ENCODE measurements at regions not wholly inside any gene's neighbourhood (a gene's known extent, or its start where the extent isn't known, plus 50 kb on each side); places are given as distances from the start of the nearest gene placed in this dataset.

DNA sequence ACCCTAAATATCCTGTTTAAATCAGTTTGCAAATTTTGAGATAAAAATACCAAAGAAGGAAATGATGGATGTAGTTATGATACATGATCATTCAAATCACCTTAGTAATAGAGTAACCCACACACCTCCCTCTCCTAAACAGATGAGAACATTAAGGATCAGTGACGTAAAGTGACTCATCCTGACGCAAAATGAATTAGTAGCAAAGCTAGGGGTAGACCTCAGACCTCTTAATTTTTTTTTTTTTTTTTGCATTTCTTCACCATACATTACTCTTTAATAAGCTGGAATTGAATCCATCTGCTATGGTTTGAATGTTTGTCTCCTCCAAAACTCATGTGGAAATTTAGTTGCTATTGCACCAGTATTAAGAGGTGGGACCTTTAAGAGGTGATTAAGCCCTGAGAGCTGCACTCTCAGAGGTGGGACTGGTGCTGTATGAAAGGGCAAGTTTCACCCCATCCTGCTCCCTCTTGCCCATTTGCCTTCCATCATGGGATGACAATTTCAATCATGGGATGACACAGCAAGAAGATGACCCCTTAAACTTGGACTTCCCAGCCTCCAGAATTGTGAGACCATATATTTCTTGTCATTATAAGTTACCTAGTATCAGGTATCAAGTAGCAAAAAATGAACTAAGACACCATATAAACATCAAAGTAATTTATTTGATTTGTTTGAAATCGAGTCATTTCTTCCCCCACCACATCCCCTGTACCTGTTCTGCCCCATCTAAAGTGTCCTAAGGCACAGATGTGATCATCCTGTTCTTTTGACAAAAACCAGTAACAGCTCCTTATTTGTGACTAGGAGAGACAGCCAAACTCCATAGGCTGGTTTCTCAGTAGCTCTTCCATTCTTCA lies 114.6 kb upstream of the DUSP10 start:
- no peak for TF ChIP-seq MXI1 (conservative IDR thresholded peaks at IDR 0.05; ENCODE audit: poor library complexity, severe bottlenecking)
- TF ChIP-seq, protein P1, sequence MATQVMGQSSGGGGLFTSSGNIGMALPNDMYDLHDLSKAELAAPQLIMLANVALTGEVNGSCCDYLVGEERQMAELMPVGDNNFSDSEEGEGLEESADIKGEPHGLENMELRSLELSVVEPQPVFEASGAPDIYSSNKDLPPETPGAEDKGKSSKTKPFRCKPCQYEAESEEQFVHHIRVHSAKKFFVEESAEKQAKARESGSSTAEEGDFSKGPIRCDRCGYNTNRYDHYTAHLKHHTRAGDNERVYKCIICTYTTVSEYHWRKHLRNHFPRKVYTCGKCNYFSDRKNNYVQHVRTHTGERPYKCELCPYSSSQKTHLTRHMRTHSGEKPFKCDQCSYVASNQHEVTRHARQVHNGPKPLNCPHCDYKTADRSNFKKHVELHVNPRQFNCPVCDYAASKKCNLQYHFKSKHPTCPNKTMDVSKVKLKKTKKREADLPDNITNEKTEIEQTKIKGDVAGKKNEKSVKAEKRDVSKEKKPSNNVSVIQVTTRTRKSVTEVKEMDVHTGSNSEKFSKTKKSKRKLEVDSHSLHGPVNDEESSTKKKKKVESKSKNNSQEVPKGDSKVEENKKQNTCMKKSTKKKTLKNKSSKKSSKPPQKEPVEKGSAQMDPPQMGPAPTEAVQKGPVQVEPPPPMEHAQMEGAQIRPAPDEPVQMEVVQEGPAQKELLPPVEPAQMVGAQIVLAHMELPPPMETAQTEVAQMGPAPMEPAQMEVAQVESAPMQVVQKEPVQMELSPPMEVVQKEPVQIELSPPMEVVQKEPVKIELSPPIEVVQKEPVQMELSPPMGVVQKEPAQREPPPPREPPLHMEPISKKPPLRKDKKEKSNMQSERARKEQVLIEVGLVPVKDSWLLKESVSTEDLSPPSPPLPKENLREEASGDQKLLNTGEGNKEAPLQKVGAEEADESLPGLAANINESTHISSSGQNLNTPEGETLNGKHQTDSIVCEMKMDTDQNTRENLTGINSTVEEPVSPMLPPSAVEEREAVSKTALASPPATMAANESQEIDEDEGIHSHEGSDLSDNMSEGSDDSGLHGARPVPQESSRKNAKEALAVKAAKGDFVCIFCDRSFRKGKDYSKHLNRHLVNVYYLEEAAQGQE (IDR thresholded peaks at IDR 0.05; ENCODE audit: borderline replicate concordance): no peak
- TF ChIP-seq POLR2AphosphoS5 (IDR thresholded peaks at IDR 0.05): no peak
- no peaks in the 10 kb centered on the region for H3K27me3 ChIP-seq (ENCODE audit: insufficient read depth, low read depth, low read length)
- no peaks in the 10 kb centered on the region for H4K20me1 ChIP-seq (ENCODE audit: insufficient read depth)
- no peak overlapping the region for H3K4me3 ChIP-seq (ENCODE audit: low read length)
- H3K36me3 ChIP-seq (ENCODE audit: insufficient read depth, low read length): no peaks in the 10 kb centered on the region
- no peaks in the 10 kb centered on the region for H3K9me3 ChIP-seq (ENCODE audit: low read length)
- H3K9ac ChIP-seq (ENCODE audit: low read length): no peak overlapping the region
- no peak overlapping the region for H2AFZ ChIP-seq (ENCODE audit: low read depth, low read length)
- no peaks in the 10 kb centered on the region for H3F3A ChIP-seq (ENCODE audit: insufficient read depth, low read length, poor library complexity, severe bottlenecking)
- H3K9me2 ChIP-seq (ENCODE audit: insufficient read depth, low read length): no peaks in the 10 kb centered on the region
- H3K79me2 ChIP-seq (replicated peaks; ENCODE audit: insufficient read depth, low read length): no peaks in the 10 kb centered on the region
- no peak overlapping the region for H3K27ac ChIP-seq (ENCODE audit: low read length)
- no peak overlapping the region for H3K4me2 ChIP-seq (ENCODE audit: low read length)

DNA sequence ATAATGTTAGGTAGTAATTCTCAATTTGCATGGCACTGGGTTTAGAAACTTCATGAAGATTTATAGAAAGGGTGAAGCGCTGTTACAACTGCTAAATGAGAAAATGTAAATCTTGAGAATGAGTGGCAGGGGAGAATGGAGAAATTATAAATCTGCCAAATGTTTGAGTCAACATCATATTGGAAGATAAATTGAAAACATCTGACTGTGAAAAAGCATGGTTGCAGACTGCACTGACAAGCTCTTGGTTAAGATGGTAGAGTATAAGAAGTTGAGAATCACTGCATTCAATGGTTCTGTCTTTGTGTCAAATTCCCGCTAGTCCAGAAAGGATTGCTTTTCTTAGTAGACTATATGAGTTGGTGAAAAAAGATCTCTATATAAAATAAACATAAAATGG lies 113.3 kb upstream of the DUSP10 start:
- Histone ChIP-seq H3K9ac (ENCODE audit: low read length) (no peak overlapping the region), H3K9me2 (ENCODE audit: insufficient read depth, low read length) (no peaks in the 10 kb centered on the region), H3K79me2 (replicated peaks; ENCODE audit: insufficient read depth, low read length) (no peaks in the 10 kb centered on the region), H3K27me3 (ENCODE audit: insufficient read depth, low read depth, low read length) (no peaks in the 10 kb centered on the region), H4K20me1 (ENCODE audit: insufficient read depth) (no peaks in the 10 kb centered on the region), H3K9me3 (ENCODE audit: low read length) (no peaks in the 10 kb centered on the region), H3K36me3 (ENCODE audit: insufficient read depth, low read length) (no peaks in the 10 kb centered on the region), H2AFZ (ENCODE audit: low read depth, low read length) (no peak overlapping the region), H3F3A (ENCODE audit: insufficient read depth, low read length, poor library complexity, severe bottlenecking) (no peaks in the 10 kb centered on the region), H3K4me3 (ENCODE audit: low read length) (no peak overlapping the region), H3K27ac (ENCODE audit: low read length) (no peak overlapping the region), H3K4me2 (ENCODE audit: low read length) (no peak overlapping the region)
- TF ChIP-seq POLR2AphosphoS5 (IDR thresholded peaks at IDR 0.05) (no peak), EZH2 (IDR thresholded peaks at IDR 0.05; ENCODE audit: borderline replicate concordance, insufficient read depth, low read length, poor library complexity, severe bottlenecking) (no peak), RAD21 (conservative IDR thresholded peaks at IDR 0.05) (no peak)

DNA sequence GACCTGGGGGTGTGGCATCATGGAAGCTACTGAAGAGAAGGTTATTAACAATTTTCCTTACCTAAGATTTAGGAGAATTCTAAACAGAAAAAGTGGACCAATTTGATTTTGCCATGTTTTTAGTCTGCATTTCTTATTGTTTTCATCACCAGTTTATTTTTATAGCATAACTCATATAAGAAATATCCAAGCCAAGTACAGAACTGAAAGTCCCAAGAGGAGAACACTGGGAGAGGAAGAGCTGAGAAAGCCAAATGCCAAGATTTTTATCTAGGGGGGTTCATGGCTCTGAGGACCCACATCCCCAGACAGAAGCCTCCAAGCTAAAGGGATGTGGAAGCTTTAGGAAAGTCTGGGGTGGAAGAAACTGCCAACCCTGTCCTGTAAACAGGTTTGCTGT lies 109.4 kb upstream of the DUSP10 start:
- Histone ChIP-seq H3K4me3 (ENCODE audit: low read length) (no peak overlapping the region), H2AFZ (ENCODE audit: low read depth, low read length) (no peak overlapping the region), H3K9me2 (ENCODE audit: insufficient read depth, low read length) (no peaks in the 10 kb centered on the region), H3K9ac (ENCODE audit: low read length) (no peak overlapping the region), H3K4me2 (ENCODE audit: low read length) (no peak overlapping the region), H3K27me3 (ENCODE audit: insufficient read depth, low read depth, low read length) (no peaks in the 10 kb centered on the region), H3K36me3 (ENCODE audit: insufficient read depth, low read length) (no peaks in the 10 kb centered on the region), H4K20me1 (ENCODE audit: insufficient read depth) (no peaks in the 10 kb centered on the region), H3K27ac (ENCODE audit: low read length) (no peak overlapping the region), H3K9me3 (ENCODE audit: low read length) (no peaks in the 10 kb centered on the region), H3F3A (ENCODE audit: insufficient read depth, low read length, poor library complexity, severe bottlenecking) (no peaks in the 10 kb centered on the region), H3K79me2 (replicated peaks; ENCODE audit: insufficient read depth, low read length) (no peaks in the 10 kb centered on the region)
- TF ChIP-seq TAF1 (IDR thresholded peaks at IDR 0.05; ENCODE audit: low read depth): no peak
- no peak for TF ChIP-seq EP300 (conservative IDR thresholded peaks at IDR 0.05; ENCODE audit: poor library complexity, severe bottlenecking)
- TF ChIP-seq, protein P1 (IDR thresholded peaks at IDR 0.05; ENCODE audit: borderline replicate concordance): no peak
- TF ChIP-seq, protein P2, sequence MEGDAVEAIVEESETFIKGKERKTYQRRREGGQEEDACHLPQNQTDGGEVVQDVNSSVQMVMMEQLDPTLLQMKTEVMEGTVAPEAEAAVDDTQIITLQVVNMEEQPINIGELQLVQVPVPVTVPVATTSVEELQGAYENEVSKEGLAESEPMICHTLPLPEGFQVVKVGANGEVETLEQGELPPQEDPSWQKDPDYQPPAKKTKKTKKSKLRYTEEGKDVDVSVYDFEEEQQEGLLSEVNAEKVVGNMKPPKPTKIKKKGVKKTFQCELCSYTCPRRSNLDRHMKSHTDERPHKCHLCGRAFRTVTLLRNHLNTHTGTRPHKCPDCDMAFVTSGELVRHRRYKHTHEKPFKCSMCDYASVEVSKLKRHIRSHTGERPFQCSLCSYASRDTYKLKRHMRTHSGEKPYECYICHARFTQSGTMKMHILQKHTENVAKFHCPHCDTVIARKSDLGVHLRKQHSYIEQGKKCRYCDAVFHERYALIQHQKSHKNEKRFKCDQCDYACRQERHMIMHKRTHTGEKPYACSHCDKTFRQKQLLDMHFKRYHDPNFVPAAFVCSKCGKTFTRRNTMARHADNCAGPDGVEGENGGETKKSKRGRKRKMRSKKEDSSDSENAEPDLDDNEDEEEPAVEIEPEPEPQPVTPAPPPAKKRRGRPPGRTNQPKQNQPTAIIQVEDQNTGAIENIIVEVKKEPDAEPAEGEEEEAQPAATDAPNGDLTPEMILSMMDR (IDR thresholded peaks at IDR 0.05; ENCODE audit: poor library complexity, severe bottlenecking): no peak
- TF ChIP-seq RAD21 (conservative IDR thresholded peaks at IDR 0.05): no peak
- no peak for TF ChIP-seq EZH2 (IDR thresholded peaks at IDR 0.05; ENCODE audit: borderline replicate concordance, insufficient read depth, low read length, poor library complexity, severe bottlenecking)
- TF ChIP-seq SMC3 (conservative IDR thresholded peaks at IDR 0.05; ENCODE audit: poor library complexity): no peak
- no peak for TF ChIP-seq MXI1 (conservative IDR thresholded peaks at IDR 0.05; ENCODE audit: poor library complexity, severe bottlenecking)

Data from neural cell (in vitro differentiated cells).